Coronary artery (tissue), 2 donors: ENCODE measurements at regions not wholly inside any gene's neighbourhood (a gene's known extent, or its start where the extent isn't known, plus 50 kb on each side); places are given as distances from the start of the nearest gene placed in this dataset.

Experiments
- DNase-seq: peaks from one replicate; pipeline ENCODE4 v3.0.0-alpha.2; 2017; ENCODE audit warnings: low spot score
- H3K27ac ChIP-seq, 2 donors: fragments of 200-600 bp; sonication (generic); one replicate each; pipeline ENCODE4 v1.5.1; 2016 to 2019
- H3K4me3 ChIP-seq: fragments of 200-600 bp; sonication (generic); 2 replicates; pipeline ENCODE4 v1.5.1; 2016; ENCODE audit warnings: mild to moderate bottlenecking, moderate library complexity
- TF ChIP-seq, protein P1 (sequence below): fragments of 200-600 bp; sonication (generic); IDR thresholded peaks from one replicate; pipeline ENCODE4 v1.5.1; 2019; ENCODE audit warnings: antibody characterized with exemption

DNA sequence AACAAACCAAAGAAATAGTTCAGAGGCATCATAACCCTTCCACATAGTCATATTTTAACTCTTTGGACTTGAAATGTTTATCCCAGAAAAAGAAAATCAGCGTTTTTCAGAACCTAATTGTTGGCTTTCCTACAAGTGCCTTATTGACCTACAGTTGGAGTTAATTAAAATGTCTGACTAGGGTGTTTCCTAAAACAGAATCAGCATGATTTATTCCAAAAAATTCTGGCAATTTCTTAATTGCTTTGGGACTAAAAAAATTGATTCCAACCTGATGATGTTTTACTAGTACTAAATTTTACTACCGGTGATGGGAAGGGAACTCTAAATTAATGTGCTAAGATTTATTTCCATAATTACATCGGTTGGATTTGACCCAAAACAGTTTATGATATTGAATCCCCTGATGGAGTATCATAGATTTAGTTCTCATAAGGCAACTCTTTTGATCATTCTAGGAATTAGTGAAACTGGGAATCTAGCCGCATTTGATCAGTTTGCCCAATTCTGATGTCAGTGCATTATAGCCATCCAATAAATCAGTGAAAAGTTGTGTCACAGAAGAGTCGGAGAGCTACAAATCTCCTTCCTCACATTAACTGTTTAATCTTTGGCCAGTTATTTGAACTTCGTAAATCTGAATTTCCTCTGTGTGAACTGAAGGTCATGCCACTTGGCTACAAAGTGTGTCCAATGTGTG lies 134.3 kb upstream of the DSEL start:
- Histone ChIP-seq H3K4me3 (peak overlapping the region; percentile 10), H3K27ac (peak overlapping the region in 1 of 2 donors; percentile 8)
- DNase-seq: no peak
- TF ChIP-seq, protein P1, sequence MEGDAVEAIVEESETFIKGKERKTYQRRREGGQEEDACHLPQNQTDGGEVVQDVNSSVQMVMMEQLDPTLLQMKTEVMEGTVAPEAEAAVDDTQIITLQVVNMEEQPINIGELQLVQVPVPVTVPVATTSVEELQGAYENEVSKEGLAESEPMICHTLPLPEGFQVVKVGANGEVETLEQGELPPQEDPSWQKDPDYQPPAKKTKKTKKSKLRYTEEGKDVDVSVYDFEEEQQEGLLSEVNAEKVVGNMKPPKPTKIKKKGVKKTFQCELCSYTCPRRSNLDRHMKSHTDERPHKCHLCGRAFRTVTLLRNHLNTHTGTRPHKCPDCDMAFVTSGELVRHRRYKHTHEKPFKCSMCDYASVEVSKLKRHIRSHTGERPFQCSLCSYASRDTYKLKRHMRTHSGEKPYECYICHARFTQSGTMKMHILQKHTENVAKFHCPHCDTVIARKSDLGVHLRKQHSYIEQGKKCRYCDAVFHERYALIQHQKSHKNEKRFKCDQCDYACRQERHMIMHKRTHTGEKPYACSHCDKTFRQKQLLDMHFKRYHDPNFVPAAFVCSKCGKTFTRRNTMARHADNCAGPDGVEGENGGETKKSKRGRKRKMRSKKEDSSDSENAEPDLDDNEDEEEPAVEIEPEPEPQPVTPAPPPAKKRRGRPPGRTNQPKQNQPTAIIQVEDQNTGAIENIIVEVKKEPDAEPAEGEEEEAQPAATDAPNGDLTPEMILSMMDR: no peak

DNA sequence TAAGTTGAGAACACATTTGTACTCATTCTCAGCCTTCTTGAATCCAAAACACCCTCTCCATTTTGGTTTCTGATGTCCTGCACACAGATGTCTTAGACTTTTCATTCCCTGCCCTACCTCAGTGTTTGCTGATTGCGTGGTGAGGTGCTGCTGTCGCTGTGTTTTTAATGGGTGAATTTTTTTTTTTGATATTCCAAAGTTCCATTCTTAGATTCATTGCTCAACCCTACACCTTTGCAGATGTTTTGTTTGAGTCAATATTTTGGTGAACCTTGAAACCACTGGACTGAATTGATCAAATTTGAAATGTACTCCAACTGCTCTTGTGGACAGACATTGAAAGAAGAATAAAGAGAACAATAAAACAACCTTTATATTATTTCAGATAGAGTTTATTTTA lies 130.4 kb upstream of the DSEL start:
- no peak overlapping the region for H3K27ac ChIP-seq
- no peak overlapping the region for H3K4me3 ChIP-seq
- DNase-seq: no peak
- TF ChIP-seq, protein P1: no peak

DNA sequence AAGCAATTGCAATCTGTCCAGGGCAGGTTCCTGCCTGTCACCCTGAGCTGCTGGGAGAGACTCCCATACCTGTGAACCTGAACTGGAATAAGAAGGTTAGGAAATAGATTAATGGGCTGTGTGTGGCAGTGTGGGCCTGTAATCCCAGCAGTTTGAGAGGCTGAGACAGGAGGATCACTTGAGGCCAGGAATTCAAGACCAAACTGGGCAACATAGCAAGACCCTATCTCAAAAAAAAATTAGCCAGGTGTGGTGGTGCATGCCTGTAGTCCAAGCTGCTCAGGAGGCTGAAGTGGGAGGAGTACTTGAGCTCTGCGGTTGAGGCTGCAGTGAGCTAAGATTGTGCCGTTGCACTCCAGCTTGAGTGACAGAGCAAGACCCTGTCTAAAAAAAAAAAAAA lies 127.7 kb upstream of the DSEL start:
- TF ChIP-seq, protein P1: no peak
- Histone ChIP-seq H3K4me3 (no peak overlapping the region), H3K27ac (no peak overlapping the region)
- DNase-seq: no peak

DNA sequence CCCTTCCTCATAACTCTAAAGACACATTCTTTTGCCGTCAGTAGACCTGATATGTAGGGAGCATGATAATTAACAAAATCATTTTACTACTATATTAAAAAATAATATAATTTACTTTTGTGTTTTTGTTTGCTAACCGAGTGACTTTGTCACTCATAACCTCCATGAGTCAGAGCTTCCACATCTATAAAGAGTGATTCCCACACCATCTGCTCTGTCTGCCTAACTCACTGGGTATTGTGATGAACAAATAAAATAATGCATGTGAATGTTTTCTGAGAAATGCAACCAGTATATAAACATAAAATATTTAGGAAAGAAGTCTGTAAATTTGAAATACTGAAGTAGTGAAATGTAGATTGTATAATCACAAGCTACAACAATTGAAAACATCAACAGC lies 123.4 kb upstream of the DSEL start:
- Histone ChIP-seq H3K4me3 (no peak overlapping the region), H3K27ac (no peak overlapping the region)
- DNase-seq: no peak
- TF ChIP-seq, protein P1: no peak

DNA sequence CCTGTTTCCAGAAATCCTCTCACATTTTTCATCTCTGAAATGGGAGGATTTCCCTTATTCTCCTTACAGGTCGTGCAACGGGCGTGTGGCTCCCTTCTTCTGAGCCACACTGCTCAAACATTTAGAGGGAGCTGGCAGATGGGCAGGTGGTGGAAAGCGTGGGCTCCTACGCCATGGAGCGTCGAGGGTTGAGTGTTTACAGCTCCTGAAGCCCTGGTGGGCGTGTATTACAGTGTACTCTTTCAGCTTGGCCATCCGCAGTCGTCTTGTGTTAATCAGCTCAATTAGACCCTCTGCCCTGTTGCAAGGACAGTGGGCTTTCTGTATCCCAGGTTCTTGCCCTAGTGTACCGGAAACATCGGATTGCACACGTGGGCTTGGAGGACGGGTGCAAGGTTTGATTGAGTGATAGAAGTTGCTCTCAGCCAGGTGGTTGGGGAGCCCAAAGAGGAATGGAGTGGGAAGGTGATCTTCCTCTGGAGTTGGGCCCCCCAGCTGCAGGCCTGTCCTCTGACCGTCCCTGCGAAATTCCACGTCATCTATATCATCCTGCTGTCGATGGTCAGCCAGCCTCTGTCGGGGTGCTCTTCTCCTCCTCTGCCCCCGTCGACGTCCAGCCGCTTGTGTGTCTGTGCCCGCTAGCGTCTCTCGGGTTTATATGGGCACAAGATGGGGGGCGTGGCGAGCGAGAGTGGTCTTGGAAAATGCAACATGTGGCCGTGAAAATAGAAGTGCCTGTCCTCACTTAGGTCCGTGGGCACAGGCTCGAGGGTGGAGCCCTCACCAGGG lies 120.3 kb upstream of the DSEL start:
- no peak for DNase-seq
- Histone ChIP-seq H3K27ac (no peak overlapping the region), H3K4me3 (no peak overlapping the region)

DNA sequence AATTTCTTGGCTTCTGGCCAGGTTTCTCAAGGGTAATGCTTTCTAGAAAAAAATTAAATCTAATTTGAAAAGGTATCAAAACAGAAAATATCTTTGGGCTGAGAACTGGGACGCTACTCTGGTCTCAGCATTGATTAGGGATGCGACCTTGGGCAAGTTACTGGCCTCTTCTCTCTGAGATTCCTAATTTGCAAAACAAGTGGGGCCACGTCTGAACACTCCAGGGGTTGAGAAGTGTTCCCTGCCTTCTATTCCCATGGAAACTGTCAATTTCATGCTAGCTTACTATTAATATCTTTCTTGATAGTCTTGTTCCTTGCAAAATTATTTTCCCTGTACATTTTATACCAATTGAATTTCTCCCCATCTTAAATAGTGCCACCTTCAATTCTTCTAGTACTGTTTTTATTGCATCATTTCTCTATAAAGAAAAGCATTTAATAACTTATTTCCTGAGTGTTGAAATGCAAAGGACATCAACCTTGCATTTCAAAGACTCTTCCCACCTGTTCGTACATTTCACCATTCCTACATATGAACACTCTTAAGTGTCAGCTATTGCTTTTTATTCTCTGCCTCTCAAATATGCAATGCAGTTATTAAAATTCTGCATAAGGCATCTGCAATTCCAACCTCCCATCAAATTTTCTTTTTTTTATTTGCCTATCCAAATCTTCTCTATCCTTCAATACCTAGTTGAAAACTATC lies 118.3 kb upstream of the DSEL start:
- Histone ChIP-seq H3K4me3 (no peak overlapping the region), H3K27ac (no peak overlapping the region)
- DNase-seq: no peak
- TF ChIP-seq, protein P1: no peak

More for the DNA sequence above, 120.3 kb upstream of the DSEL start:
- TF ChIP-seq, protein P1: no peak
